ENCODE measurements at regions not wholly inside any gene's neighbourhood (a gene's known extent, or its start where the extent isn't known, plus 50 kb on each side); places are given as distances from the start of the nearest gene placed in this dataset.

- DNase-seq (ENCODE audit: low read depth in 4 of 4, low spot score in 1 of 4), result no peak
These were observed 114.1 kb upstream of the PPP2R3A start for GRCh38 chr3:135851201-135852081.

GRCh38 chr3:135853981-135854380 lies 111.5 kb upstream of the PPP2R3A start:
- DNase-seq (ENCODE audit: low read depth in 4 of 4, low spot score in 1 of 4), result no peak

- no peak for DNase-seq (ENCODE audit: low read depth in 4 of 4, low spot score in 1 of 4)
These were observed 104.8 kb upstream of the PPP2R3A start for GRCh38 chr3:135860761-135861160.

GRCh38 chr3:135862361-135862760 lies 103.2 kb upstream of the PPP2R3A start:
- no peak for DNase-seq (ENCODE audit: low read depth in 4 of 4, low spot score in 1 of 4)

- no peak for DNase-seq (ENCODE audit: low read depth in 4 of 4, low spot score in 1 of 4)
These were observed 101.5 kb upstream of the PPP2R3A start for GRCh38 chr3:135864060-135864459.

- no peak for DNase-seq (ENCODE audit: low read depth in 4 of 4, low spot score in 1 of 4)
These were observed 100.4 kb upstream of the PPP2R3A start for GRCh38 chr3:135865085-135865484.

- no peak for DNase-seq (ENCODE audit: low read depth in 4 of 4, low spot score in 1 of 4)
These were observed 100.0 kb upstream of the PPP2R3A start for GRCh38 chr3:135865553-135865952.

GRCh38 chr3:135867911-135868310 lies 97.6 kb upstream of the PPP2R3A start:
- no peak for DNase-seq (ENCODE audit: low read depth in 4 of 4, low spot score in 1 of 4)

GRCh38 chr3:135868801-135869200 lies 96.7 kb upstream of the PPP2R3A start:
- no peak for DNase-seq (ENCODE audit: low read depth in 4 of 4, low spot score in 1 of 4)

- no peak for DNase-seq (ENCODE audit: low read depth in 4 of 4, low spot score in 1 of 4)
These were observed 96.0 kb upstream of the PPP2R3A start for GRCh38 chr3:135869439-135870105.

GRCh38 chr3:135871311-135871710 lies 94.2 kb upstream of the PPP2R3A start:
- DNase-seq (ENCODE audit: low read depth in 4 of 4, low spot score in 1 of 4), result no peak

- no peak for DNase-seq (ENCODE audit: low read depth in 4 of 4, low spot score in 1 of 4)
These were observed 91.5 kb upstream of the PPP2R3A start for GRCh38 chr3:135874035-135874434.

GRCh38 chr3:135878501-135878900 lies 87.0 kb upstream of the PPP2R3A start:
- no peak for DNase-seq (ENCODE audit: low read depth in 4 of 4, low spot score in 1 of 4)

- no peak for DNase-seq (ENCODE audit: low read depth in 4 of 4, low spot score in 1 of 4)
These were observed 79.6 kb upstream of the PPP2R3A start for GRCh38 chr3:135885885-135886284.

- no peak for DNase-seq (ENCODE audit: low read depth in 4 of 4, low spot score in 1 of 4)
These were observed 78.3 kb upstream of the PPP2R3A start for GRCh38 chr3:135887220-135887619.

- DNase-seq (ENCODE audit: low read depth in 4 of 4, low spot score in 1 of 4), result no peak
These were observed 76.1 kb upstream of the PPP2R3A start for GRCh38 chr3:135889443-135889842.

- no peak for DNase-seq (ENCODE audit: low read depth in 4 of 4, low spot score in 1 of 4)
These were observed 74.4 kb upstream of the PPP2R3A start for GRCh38 chr3:135891121-135891520.

GRCh38 chr3:135895106-135895733 lies 70.3 kb upstream of the PPP2R3A start:
- peak; percentile 6 to 24 (median 20) for DNase-seq (ENCODE audit: low read depth in 4 of 4, low spot score in 1 of 4)

- DNase-seq (ENCODE audit: low read depth in 4 of 4, low spot score in 1 of 4), result no peak
These were observed 69.8 kb upstream of the PPP2R3A start for GRCh38 chr3:135895734-135896121.

GRCh38 chr3:135896613-135897012 lies 68.9 kb upstream of the PPP2R3A start:
- DNase-seq (ENCODE audit: low read depth in 4 of 4, low spot score in 1 of 4), result no peak

- DNase-seq (ENCODE audit: low read depth in 4 of 4, low spot score in 1 of 4), result no peak
These were observed 67.8 kb upstream of the PPP2R3A start for GRCh38 chr3:135897715-135898114.

- no peak for DNase-seq (ENCODE audit: low read depth in 4 of 4, low spot score in 1 of 4)
These were observed 66.8 kb upstream of the PPP2R3A start for GRCh38 chr3:135898774-135899173.
